ENCODE measurements at regions not wholly inside any gene's neighbourhood (a gene's known extent, or its start where the extent isn't known, plus 50 kb on each side); places are given as distances from the start of the nearest gene placed in this dataset.

- no peaks in the 10 kb centered on the region for H3K27me3 ChIP-seq (replicated peaks; ENCODE audit: insufficient read depth, low read length)
- H3K4me1 ChIP-seq (ENCODE audit: low read length), result no peaks in the 10 kb centered on the region
- H3K9ac ChIP-seq (ENCODE audit: low read length), result no peak overlapping the region
- H3K9me2 ChIP-seq (replicated peaks; ENCODE audit: insufficient read depth, low read length), result no peaks in the 10 kb centered on the region
- H3K79me2 ChIP-seq (ENCODE audit: low read length), result no peaks in the 10 kb centered on the region
- no peaks in the 10 kb centered on the region for H3F3A ChIP-seq (ENCODE audit: insufficient read depth, low read length)
- no peaks in the 10 kb centered on the region for H4K20me1 ChIP-seq (ENCODE audit: insufficient read depth, low read length)
- TF ChIP-seq EZH2phosphoT487 (IDR thresholded peaks at IDR 0.05; ENCODE audit: low read length) (no peak), CTCF (IDR thresholded peaks at IDR 0.05; ENCODE audit: low read length) (no peak), EZH2 (optimal IDR thresholded peaks at IDR 0.05; ENCODE audit: low read depth, low read length) (no peak)
- H3K36me3 ChIP-seq (replicated peaks; ENCODE audit: insufficient read depth, low read length), result no peaks in the 10 kb centered on the region
- no peak overlapping the region for H3K27ac ChIP-seq (ENCODE audit: low read length)
- no peak overlapping the region for H3K4me2 ChIP-seq (ENCODE audit: low read depth, low read length)
- no peak for DNase-seq
- no peak overlapping the region for H2AFZ ChIP-seq (ENCODE audit: low read length)
- H3K4me3 ChIP-seq (ENCODE audit: low read length), result no peak overlapping the region
- H3K9me3 ChIP-seq (replicated peaks; ENCODE audit: insufficient read depth, low read length), result no peaks in the 10 kb centered on the region
Observed at GRCh38 chr9:107431461-107431860, 58.1 kb downstream of the KLF4 start.

- DNase-seq, result no peak
- H3K79me2 ChIP-seq (ENCODE audit: low read length), result no peaks in the 10 kb centered on the region
- H3K36me3 ChIP-seq (replicated peaks; ENCODE audit: insufficient read depth, low read length), result no peaks in the 10 kb centered on the region
- H3K9me2 ChIP-seq (replicated peaks; ENCODE audit: insufficient read depth, low read length), result no peaks in the 10 kb centered on the region
- H3K4me1 ChIP-seq (ENCODE audit: low read length), result no peaks in the 10 kb centered on the region
- TF ChIP-seq CTCF (IDR thresholded peaks at IDR 0.05; ENCODE audit: low read length) (no peak), EZH2 (optimal IDR thresholded peaks at IDR 0.05; ENCODE audit: low read depth, low read length) (no peak), EZH2phosphoT487 (IDR thresholded peaks at IDR 0.05; ENCODE audit: low read length) (no peak)
- H2AFZ ChIP-seq (ENCODE audit: low read length), result no peak overlapping the region
- no peaks in the 10 kb centered on the region for H3K9me3 ChIP-seq (replicated peaks; ENCODE audit: insufficient read depth, low read length)
- H3K4me2 ChIP-seq (ENCODE audit: low read depth, low read length), result no peak overlapping the region
- no peak overlapping the region for H3K4me3 ChIP-seq (ENCODE audit: low read length)
- H3K27me3 ChIP-seq (replicated peaks; ENCODE audit: insufficient read depth, low read length), result no peaks in the 10 kb centered on the region
- H3K9ac ChIP-seq (ENCODE audit: low read length), result no peak overlapping the region
- no peaks in the 10 kb centered on the region for H4K20me1 ChIP-seq (ENCODE audit: insufficient read depth, low read length)
- no peaks in the 10 kb centered on the region for H3F3A ChIP-seq (ENCODE audit: insufficient read depth, low read length)
- no peak overlapping the region for H3K27ac ChIP-seq (ENCODE audit: low read length)
Observed at GRCh38 chr9:107430071-107430470, 59.5 kb downstream of the KLF4 start.

- Histone ChIP-seq H3K36me3 (replicated peaks; ENCODE audit: insufficient read depth, low read length) (no peaks in the 10 kb centered on the region), H3F3A (ENCODE audit: insufficient read depth, low read length) (no peaks in the 10 kb centered on the region), H3K27ac (ENCODE audit: low read length) (no peak overlapping the region), H3K4me1 (ENCODE audit: low read length) (no peaks in the 10 kb centered on the region), H3K9ac (ENCODE audit: low read length) (no peak overlapping the region), H3K9me2 (replicated peaks; ENCODE audit: insufficient read depth, low read length) (no peaks in the 10 kb centered on the region), H4K20me1 (ENCODE audit: insufficient read depth, low read length) (no peaks in the 10 kb centered on the region), H3K27me3 (replicated peaks; ENCODE audit: insufficient read depth, low read length) (no peaks in the 10 kb centered on the region), H3K4me2 (ENCODE audit: low read depth, low read length) (no peak overlapping the region), H3K9me3 (replicated peaks; ENCODE audit: insufficient read depth, low read length) (no peaks in the 10 kb centered on the region), H3K4me3 (ENCODE audit: low read length) (no peak overlapping the region), H2AFZ (ENCODE audit: low read length) (no peak overlapping the region), H3K79me2 (ENCODE audit: low read length) (no peaks in the 10 kb centered on the region)
- DNase-seq, result no peak
- no peak for TF ChIP-seq EZH2phosphoT487 (IDR thresholded peaks at IDR 0.05; ENCODE audit: low read length)
Observed at GRCh38 chr9:107426126-107426525, 63.4 kb downstream of the KLF4 start.

- Histone ChIP-seq H3K4me2 (ENCODE audit: low read depth, low read length) (peak overlapping the region; percentile 49; the same call in 1 of the 2 replicates), H3K36me3 (replicated peaks; ENCODE audit: insufficient read depth, low read length) (no peaks in the 10 kb centered on the region), H3K4me3 (ENCODE audit: low read length) (0 out of 2 replicates have a peak overlapping the region, but pooled peaks have one; percentile 1), H3K79me2 (ENCODE audit: low read length) (no peaks in the 10 kb centered on the region), H3F3A (ENCODE audit: insufficient read depth, low read length) (no peaks in the 10 kb centered on the region), H3K27me3 (replicated peaks; ENCODE audit: insufficient read depth, low read length) (no peaks in the 10 kb centered on the region), H3K27ac (ENCODE audit: low read length) (no peak overlapping the region), H3K9me3 (replicated peaks; ENCODE audit: insufficient read depth, low read length) (no peaks in the 10 kb centered on the region), H2AFZ (ENCODE audit: low read length) (peak overlapping the region; percentile 61), H3K9me2 (replicated peaks; ENCODE audit: insufficient read depth, low read length) (no peaks in the 10 kb centered on the region), H3K4me1 (ENCODE audit: low read length) (no peaks in the 10 kb centered on the region), H3K9ac (ENCODE audit: low read length) (no peak overlapping the region), H4K20me1 (ENCODE audit: insufficient read depth, low read length) (no peaks in the 10 kb centered on the region)
- peak; percentile 67 for DNase-seq
- TF ChIP-seq EZH2phosphoT487 (IDR thresholded peaks at IDR 0.05; ENCODE audit: low read length) (no peak), CTCF (IDR thresholded peaks at IDR 0.05; ENCODE audit: low read length) (peak; percentile 74), EZH2 (optimal IDR thresholded peaks at IDR 0.05; ENCODE audit: low read depth, low read length) (no peak)
Observed at GRCh38 chr9:107425101-107426025, 64.2 kb downstream of the KLF4 start.
